ENCODE measurements at regions not wholly inside any gene's neighbourhood (a gene's known extent, or its start where the extent isn't known, plus 50 kb on each side); places are given as distances from the start of the nearest gene placed in this dataset.

GRCh38 chr5:170159947-170160346, 54.2 kb downstream of the FOXI1 start:
- DNase-seq = no peak

GRCh38 chr5:170161069-170161468, 55.4 kb downstream of the FOXI1 start:
- DNase-seq = no peak

GRCh38 chr5:170162631-170163321, 57.1 kb downstream of the FOXI1 start:
- no peak for DNase-seq

GRCh38 chr5:170164087-170164486, 58.4 kb downstream of the FOXI1 start:
- no peak for DNase-seq

- DNase-seq = no peak
Observed at GRCh38 chr5:170164921-170165320, 59.2 kb downstream of the FOXI1 start.

- DNase-seq = no peak
Observed at GRCh38 chr5:170166101-170166500, 60.4 kb downstream of the FOXI1 start.

GRCh38 chr5:170168002-170168401, 62.3 kb downstream of the FOXI1 start:
- no peak for DNase-seq

- DNase-seq = no peak
Observed at GRCh38 chr5:170168797-170169196, 63.1 kb downstream of the FOXI1 start.

GRCh38 chr5:170169996-170170395, 62.8 kb upstream of the C5orf58 start:
- DNase-seq = no peak

- DNase-seq = no peak
Observed at GRCh38 chr5:170171811-170172210, 61.0 kb upstream of the C5orf58 start.

GRCh38 chr5:170173227-170173626, 59.6 kb upstream of the C5orf58 start:
- DNase-seq = no peak

- DNase-seq = no peak
Observed at GRCh38 chr5:170173647-170174046, 59.1 kb upstream of the C5orf58 start.

GRCh38 chr5:170176916-170177315, 55.9 kb upstream of the C5orf58 start:
- peak; percentile 22 for DNase-seq

GRCh38 chr5:170178814-170179213, 54.0 kb upstream of the C5orf58 start:
- no peak for DNase-seq

GRCh38 chr5:170179626-170180025, 53.2 kb upstream of the C5orf58 start:
- DNase-seq = no peak

- DNase-seq = no peak
Observed at GRCh38 chr5:170181902-170182301, 50.9 kb upstream of the C5orf58 start.

GRCh38 chr5:170182491-170182890, 50.3 kb upstream of the C5orf58 start:
- DNase-seq = no peak
